H1 (cell line): ENCODE measurements at regions not wholly inside any gene's neighbourhood (a gene's known extent, or its start where the extent isn't known, plus 50 kb on each side); places are given as distances from the start of the nearest gene placed in this dataset.

Source experiments
- POLR2A ChIP-seq, 2 experiments: IDR thresholded peaks; 1 replicate in 1 of 2; 2 replicates in 1 of 2; pipeline ENCODE4 v1.6.1; 2011; ENCODE audit warnings: low read depth in 2 of 2, low read length in 2 of 2, mild to moderate bottlenecking in 2 of 2; ENCODE audit errors: control extremely low read depth in 1 of 2
- TF ChIP-seq, protein P1 (sequence below), 3 experiments: IDR thresholded peaks; 1 replicate in 2 of 3; 2 replicates in 1 of 3; pipeline versions ENCODE4 v1.5.1 to v1.6.1; 2011; ENCODE audit warnings: low read length in 3 of 3, mild to moderate bottlenecking in 3 of 3, inconsistent platforms in 2 of 3, low read depth in 1 of 3, moderate library complexity in 1 of 3; ENCODE audit not compliant: insufficient read depth in 1 of 3; ENCODE audit errors: control extremely low read depth in 1 of 3

- TF ChIP-seq POLR2A (IDR thresholded peaks at IDR 0.05; ENCODE audit: control extremely low read depth in 1 of 2, low read depth in 2 of 2, low read length in 2 of 2), result no peak
- TF ChIP-seq, protein P1, sequence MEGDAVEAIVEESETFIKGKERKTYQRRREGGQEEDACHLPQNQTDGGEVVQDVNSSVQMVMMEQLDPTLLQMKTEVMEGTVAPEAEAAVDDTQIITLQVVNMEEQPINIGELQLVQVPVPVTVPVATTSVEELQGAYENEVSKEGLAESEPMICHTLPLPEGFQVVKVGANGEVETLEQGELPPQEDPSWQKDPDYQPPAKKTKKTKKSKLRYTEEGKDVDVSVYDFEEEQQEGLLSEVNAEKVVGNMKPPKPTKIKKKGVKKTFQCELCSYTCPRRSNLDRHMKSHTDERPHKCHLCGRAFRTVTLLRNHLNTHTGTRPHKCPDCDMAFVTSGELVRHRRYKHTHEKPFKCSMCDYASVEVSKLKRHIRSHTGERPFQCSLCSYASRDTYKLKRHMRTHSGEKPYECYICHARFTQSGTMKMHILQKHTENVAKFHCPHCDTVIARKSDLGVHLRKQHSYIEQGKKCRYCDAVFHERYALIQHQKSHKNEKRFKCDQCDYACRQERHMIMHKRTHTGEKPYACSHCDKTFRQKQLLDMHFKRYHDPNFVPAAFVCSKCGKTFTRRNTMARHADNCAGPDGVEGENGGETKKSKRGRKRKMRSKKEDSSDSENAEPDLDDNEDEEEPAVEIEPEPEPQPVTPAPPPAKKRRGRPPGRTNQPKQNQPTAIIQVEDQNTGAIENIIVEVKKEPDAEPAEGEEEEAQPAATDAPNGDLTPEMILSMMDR (IDR thresholded peaks at IDR 0.05; ENCODE audit: control extremely low read depth in 1 of 3, insufficient read depth in 1 of 3, low read depth in 1 of 3, low read length in 3 of 3), result no peak
Measured at GRCh38 chr4:123600987-123601904, 204.7 kb downstream of the SPRY1 start.
